H1 (cell line): ENCODE measurements at regions not wholly inside any gene's neighbourhood (a gene's known extent, or its start where the extent isn't known, plus 50 kb on each side); places are given as distances from the start of the nearest gene placed in this dataset.

ENCODE experiments used
- CTCF ChIA-PET: fragments of 300-600 bp; sonication (Branson Sonifier 250); formaldehyde crosslinking; loops from one replicate; lab custom pipeline; 2021; ENCODE audit not compliant: partially characterized antibody; lab: Charles Lee
- POLR2A ChIA-PET: fragments of 300-600 bp; sonication (Branson Sonifier 250); formaldehyde crosslinking; loops from one replicate; lab custom pipeline; 2021; ENCODE audit warnings: inconsistent platforms; ENCODE audit not compliant: partially characterized antibody; lab: Charles Lee
- DNase-seq, 2 experiments: peaks; one replicate each; pipeline versions ENCODE4 v3.0.0 to v3.0.0-alpha.2; 2010 to 2022; ENCODE audit warnings: low spot score in 2 of 2, low read depth in 1 of 2, mixed read lengths in 1 of 2
- FAIRE-seq: peaks from 2 replicates; lab custom pipeline; 2011; peaks lifted over from hg19 to GRCh38; lab: Jason Lieb, UNC
- H2AFZ ChIP-seq: 2 replicates; pipeline ENCODE4 v1.8.1; 2012; ENCODE audit warnings: low read length, inconsistent platforms
- H2AK5ac ChIP-seq: 2 replicates; pipeline ENCODE4 v1.6.1; 2013; ENCODE audit warnings: low read depth, low read length
- H2BK120ac ChIP-seq: replicated peaks from 2 replicates; pipeline ENCODE3; 2013; ENCODE audit warnings: low read depth, low read length, inconsistent platforms
- H2BK12ac ChIP-seq: 2 replicates; pipeline ENCODE4 v1.6.1; 2013; ENCODE audit warnings: low read depth, low read length
- H2BK15ac ChIP-seq: 2 replicates; pipeline ENCODE4 v1.6.1; 2013; ENCODE audit warnings: low read length
- H2BK20ac ChIP-seq: 2 replicates; pipeline ENCODE4 v1.6.1; 2013; ENCODE audit warnings: low read length
- H2BK5ac ChIP-seq: 2 replicates; pipeline ENCODE4 v1.6.1; 2013; ENCODE audit warnings: low read depth, low read length
- H3K14ac ChIP-seq: 2 replicates; pipeline ENCODE4 v1.6.1; 2013; ENCODE audit warnings: inconsistent platforms; ENCODE audit not compliant: insufficient read length
- H3K18ac ChIP-seq: 2 replicates; pipeline ENCODE4 v1.6.1; 2013; ENCODE audit warnings: low read length; ENCODE audit errors: extremely low read depth
- H3K23ac ChIP-seq: 2 replicates; pipeline ENCODE4 v1.6.1; 2013; ENCODE audit warnings: inconsistent platforms; ENCODE audit not compliant: insufficient read length
- H3K23me2 ChIP-seq: 2 replicates; pipeline ENCODE4 v1.6.1; 2013; ENCODE audit warnings: low read depth, low read length
- H3K27ac ChIP-seq: 2 replicates; pipeline ENCODE4 v1.6.1; 2011; ENCODE audit warnings: low read depth, low read length, inconsistent platforms
- H3K27me3 ChIP-seq, 4 experiments: replicated peaks in 1 of 4; 1 replicate in 1 of 4; 2 replicates in 3 of 4; pipeline versions ENCODE4 v1.6.1 to v1.8.1; 2011 to 2013; ENCODE audit warnings: low read length in 3 of 4, mild to moderate bottlenecking in 3 of 4, inconsistent platforms in 2 of 4, mixed read lengths in 2 of 4, moderate library complexity in 1 of 4; ENCODE audit not compliant: control insufficient read depth in 3 of 4, insufficient read depth in 3 of 4; ENCODE audit errors: extremely low read depth in 1 of 4
- H3K36me3 ChIP-seq, 4 experiments: 2 replicates each; pipeline versions ENCODE4 v1.6.1 to v1.8.1; 2011 to 2013; ENCODE audit warnings: mild to moderate bottlenecking in 4 of 4, low read length in 3 of 4, moderate library complexity in 2 of 4, control low read depth in 1 of 4, inconsistent platforms in 1 of 4; ENCODE audit not compliant: insufficient read depth in 4 of 4, control insufficient read depth in 2 of 4
- H3K4ac ChIP-seq: replicated peaks from 2 replicates; pipeline ENCODE3; 2013; ENCODE audit warnings: low read length, low read depth, mixed read lengths, inconsistent platforms; ENCODE audit not compliant: insufficient read length
- H3K4me1 ChIP-seq, 4 experiments: replicated peaks in 1 of 4; 1 replicate in 1 of 4; 2 replicates in 3 of 4; pipeline versions ENCODE4 v1.6.1 to v1.8.1; 2011 to 2013; ENCODE audit warnings: low read length in 3 of 4, inconsistent platforms in 2 of 4, mixed read lengths in 1 of 4; ENCODE audit not compliant: insufficient read depth in 4 of 4, control insufficient read depth in 3 of 4
- H3K4me2 ChIP-seq, 2 experiments: 2 replicates each; pipeline versions ENCODE4 v1.6.1 to v1.8.1; 2011 to 2013; ENCODE audit warnings: low read depth in 2 of 2, low read length in 2 of 2, control low read depth in 1 of 2, inconsistent platforms in 1 of 2, mild to moderate bottlenecking in 1 of 2; ENCODE audit not compliant: insufficient read depth in 1 of 2
- H3K4me3 ChIP-seq, 4 experiments: fragments of 200-600, 300-600 bp in 1 of 4; sonication (generic), shearing (Covaris generic), sonication (Bioruptor Twin) in 1 of 4; 2 replicates each; pipeline versions ENCODE4 v1.5.1 to v1.8.1; 2011 to 2016; ENCODE audit warnings: low read length in 4 of 4, low read depth in 3 of 4, control low read depth in 2 of 4, inconsistent platforms in 2 of 4, mild to moderate bottlenecking in 2 of 4, mixed read lengths in 1 of 4, moderate library complexity in 1 of 4; ENCODE audit not compliant: insufficient read depth in 2 of 4; ENCODE audit errors: extremely low read depth in 1 of 4
- H3K56ac ChIP-seq: replicated peaks from 2 replicates; pipeline ENCODE3; 2013; ENCODE audit warnings: low read depth, mild to moderate bottlenecking, mixed read lengths, low read length, inconsistent platforms; ENCODE audit not compliant: insufficient read length
- H3K79me1 ChIP-seq: 2 replicates; pipeline ENCODE4 v1.6.1; 2013; ENCODE audit warnings: low read depth, low read length, control low read depth
- H3K79me2 ChIP-seq, 2 experiments: 2 replicates each; pipeline versions ENCODE4 v1.6.1 to v1.8.1; 2012 to 2013; ENCODE audit warnings: low read length in 2 of 2, mild to moderate bottlenecking in 2 of 2, inconsistent platforms in 1 of 2; ENCODE audit not compliant: insufficient read depth in 2 of 2, control insufficient read depth in 1 of 2
- H3K9ac ChIP-seq, 4 experiments: replicated peaks in 1 of 4; 1 replicate in 1 of 4; 2 replicates in 3 of 4; pipeline versions ENCODE4 v1.6.1 to v1.8.1; 2011 to 2013; ENCODE audit warnings: low read depth in 3 of 4, low read length in 3 of 4, control low read depth in 2 of 4, mild to moderate bottlenecking in 2 of 4, moderate library complexity in 2 of 4, inconsistent platforms in 1 of 4; ENCODE audit errors: extremely low read depth in 1 of 4
- H3K9me3 ChIP-seq, 2 experiments: 2 replicates each; pipeline versions ENCODE4 v1.6.1 to v1.8.1; 2012 to 2013; ENCODE audit warnings: mild to moderate bottlenecking in 2 of 2, moderate library complexity in 2 of 2, control low read depth in 1 of 2, inconsistent platforms in 1 of 2, low read depth in 1 of 2, low read length in 1 of 2, mixed read lengths in 1 of 2; ENCODE audit not compliant: insufficient read depth in 2 of 2
- H4K20me1 ChIP-seq, 2 experiments: replicated peaks in 1 of 2; 2 replicates each; pipeline versions ENCODE3 to v1.8.1; 2011 to 2013; ENCODE audit warnings: inconsistent platforms in 2 of 2, low read length in 2 of 2, mild to moderate bottlenecking in 1 of 2; ENCODE audit not compliant: insufficient read depth in 2 of 2, control insufficient read depth in 1 of 2
- H4K5ac ChIP-seq: 2 replicates; pipeline ENCODE4 v1.6.1; 2013; ENCODE audit warnings: low read length, low read depth, mixed read lengths, inconsistent platforms; ENCODE audit not compliant: insufficient read length
- H4K8ac ChIP-seq: 2 replicates; pipeline ENCODE4 v1.8.0; 2013; ENCODE audit warnings: mild to moderate bottlenecking, moderate library complexity, low read length, inconsistent platforms; ENCODE audit not compliant: insufficient read depth; ENCODE audit errors: extremely low read depth
- H4K91ac ChIP-seq: replicated peaks from 2 replicates; pipeline ENCODE3; 2013; ENCODE audit warnings: low read length, mixed read lengths, inconsistent platforms; ENCODE audit not compliant: insufficient read length
- BACH1 ChIP-seq: IDR thresholded peaks from 2 replicates; pipeline ENCODE4 v1.6.1; 2012; ENCODE audit warnings: low read length, improper control_type of control experiment
- EGR1 ChIP-seq: IDR thresholded peaks from 2 replicates; pipeline ENCODE4 v1.6.1; 2011; ENCODE audit warnings: low read depth, low read length, borderline replicate concordance
- EP300 ChIP-seq, 2 experiments: IDR thresholded peaks; 1 replicate in 1 of 2; 2 replicates in 1 of 2; pipeline ENCODE4 v1.6.1; 2011 to 2012; ENCODE audit warnings: low read depth in 2 of 2, low read length in 2 of 2, mild to moderate bottlenecking in 2 of 2, borderline replicate concordance in 1 of 2, inconsistent platforms in 1 of 2, moderate library complexity in 1 of 2
- FOSL1 ChIP-seq: IDR thresholded peaks from 2 replicates; pipeline ENCODE4 v1.6.1; 2011; ENCODE audit warnings: mild to moderate bottlenecking, low read depth, low read length, moderate library complexity; ENCODE audit not compliant: insufficient read depth
- GTF2F1 ChIP-seq: IDR thresholded peaks from 2 replicates; pipeline ENCODE4 v1.6.1; 2012; ENCODE audit warnings: low read depth, low read length, improper control_type of control experiment, borderline replicate concordance
- KDM4A ChIP-seq: IDR thresholded peaks from one replicate; pipeline ENCODE4 v1.7.1; 2012; ENCODE audit warnings: low read depth, mild to moderate bottlenecking, moderate library complexity, low read length, inconsistent platforms; ENCODE audit not compliant: severe bottlenecking
- RFX5 ChIP-seq: IDR thresholded peaks from 2 replicates; pipeline ENCODE4 v1.6.1; 2011; ENCODE audit warnings: low read depth, low read length, improper control_type of control experiment, borderline replicate concordance
- SIX5 ChIP-seq: IDR thresholded peaks from 2 replicates; pipeline ENCODE4 v1.6.1; 2011; ENCODE audit warnings: mild to moderate bottlenecking, low read depth, low read length
- SP2 ChIP-seq: IDR thresholded peaks from 2 replicates; pipeline ENCODE4 v1.6.1; 2012; ENCODE audit warnings: mild to moderate bottlenecking, low read length, inconsistent platforms
- TAF1 ChIP-seq: IDR thresholded peaks from 2 replicates; pipeline ENCODE4 v1.6.1; 2011; ENCODE audit warnings: mild to moderate bottlenecking, low read depth, low read length
- TCF12 ChIP-seq: IDR thresholded peaks from 2 replicates; pipeline ENCODE4 v1.6.1; 2011; ENCODE audit warnings: low read depth, mild to moderate bottlenecking, low read length
- TEAD4 ChIP-seq: IDR thresholded peaks from 2 replicates; pipeline ENCODE4 v1.6.1; 2012; ENCODE audit warnings: low read depth, low read length, inconsistent platforms, mixed read lengths
- WGBS, 2 experiments: shearing (Covaris generic) in 1 of 2; methylation state at CpG; one replicate each; pipeline versions ENCODE4 v1.1.6 to v1.1.7; 2013 to 2015; ENCODE audit warnings: low lambda C conversion rate in 2 of 2, mixed read lengths in 2 of 2, inconsistent platforms in 1 of 2, low coverage in 1 of 2, missing lambda C conversion rate in 1 of 2; ENCODE audit not compliant: insufficient replicate concordance in 2 of 2, insufficient coverage in 1 of 2, insufficient read length in 1 of 2; ENCODE audit errors: extremely low coverage in 1 of 2, missing lambda C conversion rate in 1 of 2; 5-methylcytosine and 5-hydroxymethylcytosine counted together
- TF ChIP-seq, protein P1 (sequence below), 3 experiments: IDR thresholded peaks; 1 replicate in 2 of 3; 2 replicates in 1 of 3; pipeline versions ENCODE4 v1.5.1 to v1.6.1; 2011; ENCODE audit warnings: low read length in 3 of 3, mild to moderate bottlenecking in 3 of 3, inconsistent platforms in 2 of 3, low read depth in 1 of 3, moderate library complexity in 1 of 3; ENCODE audit not compliant: insufficient read depth in 1 of 3; ENCODE audit errors: control extremely low read depth in 1 of 3

DNA sequence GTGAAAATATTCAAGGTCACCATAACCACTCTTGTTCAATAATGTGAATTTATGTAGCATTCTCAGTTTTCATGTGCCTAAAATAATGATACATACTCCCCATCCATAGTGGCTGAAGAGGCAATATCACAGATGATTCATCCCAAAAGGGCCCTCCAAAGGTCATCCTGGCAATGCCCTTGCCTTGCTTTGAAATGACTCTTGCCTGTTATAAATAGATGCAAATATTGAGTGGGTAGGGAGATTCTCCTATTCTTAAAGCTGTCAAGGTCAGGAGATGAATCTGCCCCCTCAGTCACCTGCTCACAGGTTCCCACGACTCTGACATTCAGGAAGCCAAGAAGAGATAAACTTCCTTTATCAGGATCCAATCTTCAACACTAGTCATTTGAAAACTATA is 490.5 kb downstream of the TNS1 start:
- Histone ChIP-seq H3K79me2 (no peaks in the 10 kb centered on the region), H2BK15ac (no peak overlapping the region), H3K4me3 (no peak overlapping the region), H2BK20ac (no peak overlapping the region), H2AFZ (no peak overlapping the region), H3K4me1 (peaks cover 0 to 3% (median 2%) of the 10 kb centered on the region in 4 experiments; a peak in 3 of 7 replicates), H4K5ac (no peak overlapping the region), H3K36me3 (no peaks in the 10 kb centered on the region), H3K9me3 (no peaks in the 10 kb centered on the region), H3K23me2 (no peaks in the 10 kb centered on the region), H2BK5ac (no peak overlapping the region), H3K56ac (no peak overlapping the region), H3K4ac (no peak overlapping the region), H2BK12ac (no peak overlapping the region), H4K8ac (no peak overlapping the region), H4K91ac (no peak overlapping the region), H3K9ac (no peak overlapping the region), H2BK120ac (no peak overlapping the region), H3K79me1 (no peaks in the 10 kb centered on the region), H3K27ac (no peak overlapping the region), H3K4me2 (no peak overlapping the region), H2AK5ac (no peak overlapping the region), H3K18ac (no peak overlapping the region), H3K23ac (no peak overlapping the region), H4K20me1 (peaks cover 0 to 4% of the 10 kb centered on the region in 2 experiments), H3K14ac (no peak overlapping the region), H3K27me3 (no peaks in the 10 kb centered on the region)
- DNase-seq, result no peak
- ChIA-PET CTCF (interaction anchor here (1.2 to 4.8 kb wide), 3 partner anchors 200 to 448 kb away, joined by 3 to 38 read pairs (median 8); no protein-coding TSS in a partner anchor), POLR2A (no interaction called here)
- WGBS, 2 experiments, result 73% methylated on average over 1 of the region's 1 CpG; no CpG with 5 or more reads in 1 of the 2 experiments
- FAIRE-seq, result no peak
- no peak for TF ChIP-seq BACH1
- no peak for TF ChIP-seq SIX5
- TF ChIP-seq RFX5, result no peak
- TF ChIP-seq EGR1, result no peak
- TF ChIP-seq SP2, result no peak
- no peak for TF ChIP-seq GTF2F1
- TF ChIP-seq KDM4A, result no peak
- TF ChIP-seq, protein P1, sequence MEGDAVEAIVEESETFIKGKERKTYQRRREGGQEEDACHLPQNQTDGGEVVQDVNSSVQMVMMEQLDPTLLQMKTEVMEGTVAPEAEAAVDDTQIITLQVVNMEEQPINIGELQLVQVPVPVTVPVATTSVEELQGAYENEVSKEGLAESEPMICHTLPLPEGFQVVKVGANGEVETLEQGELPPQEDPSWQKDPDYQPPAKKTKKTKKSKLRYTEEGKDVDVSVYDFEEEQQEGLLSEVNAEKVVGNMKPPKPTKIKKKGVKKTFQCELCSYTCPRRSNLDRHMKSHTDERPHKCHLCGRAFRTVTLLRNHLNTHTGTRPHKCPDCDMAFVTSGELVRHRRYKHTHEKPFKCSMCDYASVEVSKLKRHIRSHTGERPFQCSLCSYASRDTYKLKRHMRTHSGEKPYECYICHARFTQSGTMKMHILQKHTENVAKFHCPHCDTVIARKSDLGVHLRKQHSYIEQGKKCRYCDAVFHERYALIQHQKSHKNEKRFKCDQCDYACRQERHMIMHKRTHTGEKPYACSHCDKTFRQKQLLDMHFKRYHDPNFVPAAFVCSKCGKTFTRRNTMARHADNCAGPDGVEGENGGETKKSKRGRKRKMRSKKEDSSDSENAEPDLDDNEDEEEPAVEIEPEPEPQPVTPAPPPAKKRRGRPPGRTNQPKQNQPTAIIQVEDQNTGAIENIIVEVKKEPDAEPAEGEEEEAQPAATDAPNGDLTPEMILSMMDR (IDR thresholded peaks at IDR 0.05; ENCODE audit: control extremely low read depth in 1 of 3, insufficient read depth in 1 of 3, low read depth in 1 of 3, low read length in 3 of 3), result no peak
- TF ChIP-seq EP300 (IDR thresholded peaks at IDR 0.05; ENCODE audit: borderline replicate concordance in 1 of 2, low read depth in 2 of 2, low read length in 2 of 2), result no peak
- no peak for TF ChIP-seq TCF12
- no peak for TF ChIP-seq TEAD4
- TF ChIP-seq TAF1, result no peak
- TF ChIP-seq FOSL1, result no peak
